ENCODE measurements at regions not wholly inside any gene's neighbourhood (a gene's known extent, or its start where the extent isn't known, plus 50 kb on each side); places are given as distances from the start of the nearest gene placed in this dataset.
"Not testable (repeated sequence)": the region's sequence is repeated elsewhere in the genome, so short reads cannot be mapped to it uniquely, and the experiment has no call there.

DNA sequence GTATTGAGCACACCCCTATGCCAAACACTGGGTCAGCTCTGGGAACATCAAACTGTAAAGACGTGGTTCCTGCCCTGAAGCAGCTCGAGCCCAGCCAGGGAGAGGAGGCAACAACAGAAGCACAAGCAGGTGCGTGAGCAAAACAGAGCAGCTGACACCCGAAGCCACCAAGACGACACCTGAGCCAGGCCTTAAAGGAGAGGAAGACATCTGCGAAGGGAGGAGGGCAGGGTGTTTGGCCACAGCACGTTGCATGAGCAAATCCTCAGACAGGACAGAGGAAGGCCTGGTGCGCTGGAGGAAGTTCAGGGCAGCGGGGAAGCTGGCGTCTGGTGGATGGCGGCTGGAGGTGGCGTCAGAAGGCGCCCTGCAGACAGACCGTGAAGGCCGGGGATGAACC is 172.0 kb downstream of the KLRB1 start:
- not testable (repeated sequence) for DNase-seq (ENCODE audit: low spot score); H3K4me1 Mint-ChIP-seq (ENCODE audit: low read depth); H3K27me3 Mint-ChIP-seq (ENCODE audit: low read depth); H3K36me3 Mint-ChIP-seq (ENCODE audit: low read depth); H3K9me3 Mint-ChIP-seq; H3K4me3 Mint-ChIP-seq; H3K27ac Mint-ChIP-seq

DNA sequence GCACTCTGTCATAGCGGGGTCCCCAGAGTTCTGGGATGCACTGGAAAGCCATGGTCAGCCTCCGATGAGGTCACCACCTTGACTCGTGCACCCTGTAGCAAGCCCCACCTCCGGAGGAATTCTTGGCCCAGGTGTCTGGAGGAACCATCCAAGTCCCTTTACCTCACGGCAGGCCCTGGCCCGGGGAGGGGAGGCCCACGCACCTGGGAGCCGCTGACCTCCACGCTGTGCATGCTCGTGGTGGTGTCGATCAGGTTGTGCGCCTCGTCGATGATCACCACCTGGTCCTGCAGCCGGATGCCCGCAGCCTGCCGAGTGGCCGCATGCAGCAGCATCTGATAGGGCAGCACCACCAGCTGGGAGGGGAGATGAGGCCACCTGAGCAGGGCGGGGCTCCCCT is 177.3 kb downstream of the KLRB1 start:
- H3K4me3 Mint-ChIP-seq; DNase-seq (ENCODE audit: low spot score); H3K27ac Mint-ChIP-seq; H3K9me3 Mint-ChIP-seq; H3K27me3 Mint-ChIP-seq (ENCODE audit: low read depth); H3K4me1 Mint-ChIP-seq (ENCODE audit: low read depth): not testable (repeated sequence)
- H3K36me3 Mint-ChIP-seq (ENCODE audit: low read depth) = peaks cover 12% of the 10 kb centered on the region

DNA sequence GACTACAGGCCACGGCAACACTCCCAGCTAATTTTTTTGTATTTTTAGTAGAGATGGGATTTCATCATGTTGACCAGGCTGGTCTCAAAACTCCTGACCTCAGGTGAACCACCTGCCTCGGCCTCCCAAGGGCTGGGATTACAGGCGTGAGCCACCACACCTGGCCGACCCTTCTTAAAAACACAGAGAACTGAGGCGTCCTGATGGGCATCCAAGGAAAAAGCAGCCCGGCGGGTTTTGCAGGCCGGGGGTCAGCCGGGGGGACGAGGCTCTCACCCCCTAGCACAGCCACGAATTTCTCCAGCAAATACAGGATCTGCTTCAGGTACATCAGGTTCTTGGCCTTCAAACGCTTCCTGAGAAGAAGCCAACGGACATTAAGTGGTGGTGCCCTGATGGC is 178.9 kb downstream of the KLRB1 start:
- not testable (repeated sequence) for H3K9me3 Mint-ChIP-seq; DNase-seq (ENCODE audit: low spot score); H3K4me1 Mint-ChIP-seq (ENCODE audit: low read depth); H3K27ac Mint-ChIP-seq; H3K27me3 Mint-ChIP-seq (ENCODE audit: low read depth); H3K4me3 Mint-ChIP-seq
- peaks cover 12% of the 10 kb centered on the region for H3K36me3 Mint-ChIP-seq (ENCODE audit: low read depth)

GRCh38 chr12:9425429-9425828 is 182.3 kb downstream of the KLRB1 start:
- H3K4me3 Mint-ChIP-seq; H3K27me3 Mint-ChIP-seq (ENCODE audit: low read depth); DNase-seq (ENCODE audit: low spot score); H3K9me3 Mint-ChIP-seq; H3K27ac Mint-ChIP-seq; H3K4me1 Mint-ChIP-seq (ENCODE audit: low read depth): not testable (repeated sequence)
- H3K36me3 Mint-ChIP-seq (ENCODE audit: low read depth) = peaks cover 12% of the 10 kb centered on the region

GRCh38 chr12:9424175-9424740 is 183.5 kb downstream of the KLRB1 start:
- not testable (repeated sequence) for H3K9me3 Mint-ChIP-seq; DNase-seq (ENCODE audit: low spot score); H3K27me3 Mint-ChIP-seq (ENCODE audit: low read depth); H3K4me1 Mint-ChIP-seq (ENCODE audit: low read depth); H3K4me3 Mint-ChIP-seq; H3K27ac Mint-ChIP-seq
- peaks cover 13% of the 10 kb centered on the region for H3K36me3 Mint-ChIP-seq (ENCODE audit: low read depth)

- not testable (repeated sequence) for DNase-seq (ENCODE audit: low spot score); H3K4me3 Mint-ChIP-seq; H3K27ac Mint-ChIP-seq; H3K4me1 Mint-ChIP-seq (ENCODE audit: low read depth); H3K27me3 Mint-ChIP-seq (ENCODE audit: low read depth); H3K9me3 Mint-ChIP-seq
- peaks cover 12% of the 10 kb centered on the region for H3K36me3 Mint-ChIP-seq (ENCODE audit: low read depth)
Observed at GRCh38 chr12:9422689-9423088, 185.0 kb downstream of the KLRB1 start.

GRCh38 chr12:9421520-9422086 is 186.1 kb downstream of the KLRB1 start:
- not testable (repeated sequence) for H3K27me3 Mint-ChIP-seq (ENCODE audit: low read depth); H3K4me1 Mint-ChIP-seq (ENCODE audit: low read depth); H3K27ac Mint-ChIP-seq; H3K9me3 Mint-ChIP-seq; DNase-seq (ENCODE audit: low spot score); H3K36me3 Mint-ChIP-seq (ENCODE audit: low read depth); H3K4me3 Mint-ChIP-seq

DNA sequence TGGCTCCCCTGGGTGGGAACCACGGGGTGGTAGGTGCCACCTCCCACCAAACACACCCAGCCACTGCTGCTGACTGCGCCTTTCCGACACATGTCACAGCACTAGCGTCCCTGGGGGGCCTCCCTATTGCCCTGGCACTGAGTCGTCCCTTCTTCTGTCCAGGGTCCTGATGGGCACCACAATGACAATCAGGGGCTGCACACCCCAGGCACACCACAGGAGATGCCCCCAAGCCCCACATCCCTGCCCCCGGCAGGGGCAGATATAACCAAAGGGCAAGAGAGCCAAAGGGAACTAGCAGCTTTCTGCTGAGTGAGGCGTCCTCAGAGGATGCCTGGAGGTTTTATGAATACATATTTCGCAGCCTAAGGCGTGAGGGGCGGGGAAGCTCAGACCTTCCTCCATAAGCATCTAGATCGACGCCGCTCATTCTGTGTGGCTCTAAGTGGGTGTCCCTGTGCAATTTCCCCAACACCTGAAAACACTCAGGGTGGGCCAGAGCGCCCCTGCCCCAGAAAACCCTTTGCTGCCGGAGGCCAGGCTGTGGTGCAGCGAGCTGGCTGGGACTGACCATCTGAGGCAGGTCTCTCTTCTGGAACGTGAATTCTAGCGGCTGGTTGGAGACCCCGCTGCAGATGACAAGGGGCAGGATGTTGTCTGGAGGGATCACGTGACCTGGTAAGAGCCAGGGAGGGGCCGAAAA is 186.7 kb downstream of the KLRB1 start:
- not testable (repeated sequence) for DNase-seq (ENCODE audit: low spot score); H3K4me3 Mint-ChIP-seq; H3K27ac Mint-ChIP-seq; H3K36me3 Mint-ChIP-seq (ENCODE audit: low read depth); H3K9me3 Mint-ChIP-seq; H3K27me3 Mint-ChIP-seq (ENCODE audit: low read depth); H3K4me1 Mint-ChIP-seq (ENCODE audit: low read depth)

DNA sequence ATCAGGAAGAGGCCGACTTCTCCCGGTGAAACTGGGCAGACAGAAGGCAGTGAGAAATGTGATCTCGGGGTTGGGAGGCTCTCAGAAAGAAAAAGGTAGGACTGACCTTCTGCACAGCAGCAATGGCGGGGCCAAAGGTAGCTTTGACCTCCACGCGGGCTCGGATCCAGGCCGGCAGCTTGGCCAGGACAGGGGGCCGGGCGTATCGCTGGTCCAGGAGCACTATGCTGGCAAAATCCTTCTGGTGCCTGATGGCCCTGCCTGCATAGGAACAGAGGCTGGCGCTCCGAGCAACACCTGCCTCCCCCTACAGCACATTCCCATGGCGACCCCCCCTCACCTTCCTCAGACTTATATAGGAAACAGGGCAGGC is 189.1 kb downstream of the KLRB1 start:
- H3K27me3 Mint-ChIP-seq (ENCODE audit: low read depth); DNase-seq (ENCODE audit: low spot score); H3K4me3 Mint-ChIP-seq; H3K36me3 Mint-ChIP-seq (ENCODE audit: low read depth); H3K4me1 Mint-ChIP-seq (ENCODE audit: low read depth); H3K9me3 Mint-ChIP-seq; H3K27ac Mint-ChIP-seq: not testable (repeated sequence)

- not testable (repeated sequence) for H3K36me3 Mint-ChIP-seq (ENCODE audit: low read depth); H3K27ac Mint-ChIP-seq; H3K9me3 Mint-ChIP-seq; DNase-seq (ENCODE audit: low spot score); H3K4me1 Mint-ChIP-seq (ENCODE audit: low read depth); H3K27me3 Mint-ChIP-seq (ENCODE audit: low read depth); H3K4me3 Mint-ChIP-seq
Observed at GRCh38 chr12:9417947-9418668, 189.6 kb downstream of the KLRB1 start.

GRCh38 chr12:9417341-9417740 is 190.4 kb downstream of the KLRB1 start:
- H3K9me3 Mint-ChIP-seq; H3K36me3 Mint-ChIP-seq (ENCODE audit: low read depth); H3K4me1 Mint-ChIP-seq (ENCODE audit: low read depth); H3K27me3 Mint-ChIP-seq (ENCODE audit: low read depth); H3K4me3 Mint-ChIP-seq; DNase-seq (ENCODE audit: low spot score); H3K27ac Mint-ChIP-seq: not testable (repeated sequence)

DNA sequence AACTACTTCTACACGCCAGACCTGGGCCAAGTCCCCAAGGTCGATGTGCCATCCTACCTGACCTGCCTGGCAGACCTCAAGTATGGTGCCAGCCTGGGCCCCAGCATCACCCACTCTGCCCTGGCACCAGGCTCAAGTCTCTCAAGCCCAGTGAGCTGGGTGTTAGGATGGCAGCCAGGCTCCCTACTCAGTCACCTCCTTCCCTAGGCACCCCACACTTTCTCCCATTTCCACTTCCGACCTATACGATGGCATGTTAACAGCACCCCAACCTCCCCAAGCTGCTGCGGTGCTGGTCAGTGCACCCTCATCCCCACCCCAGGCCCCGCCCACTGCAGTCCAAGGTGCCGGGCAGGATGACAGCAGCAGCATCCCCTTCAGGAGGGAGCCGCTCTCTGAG is 191.4 kb downstream of the KLRB1 start:
- H3K4me3 Mint-ChIP-seq; H3K9me3 Mint-ChIP-seq; H3K27ac Mint-ChIP-seq; H3K36me3 Mint-ChIP-seq (ENCODE audit: low read depth); DNase-seq (ENCODE audit: low spot score); H3K4me1 Mint-ChIP-seq (ENCODE audit: low read depth); H3K27me3 Mint-ChIP-seq (ENCODE audit: low read depth): not testable (repeated sequence)

DNA sequence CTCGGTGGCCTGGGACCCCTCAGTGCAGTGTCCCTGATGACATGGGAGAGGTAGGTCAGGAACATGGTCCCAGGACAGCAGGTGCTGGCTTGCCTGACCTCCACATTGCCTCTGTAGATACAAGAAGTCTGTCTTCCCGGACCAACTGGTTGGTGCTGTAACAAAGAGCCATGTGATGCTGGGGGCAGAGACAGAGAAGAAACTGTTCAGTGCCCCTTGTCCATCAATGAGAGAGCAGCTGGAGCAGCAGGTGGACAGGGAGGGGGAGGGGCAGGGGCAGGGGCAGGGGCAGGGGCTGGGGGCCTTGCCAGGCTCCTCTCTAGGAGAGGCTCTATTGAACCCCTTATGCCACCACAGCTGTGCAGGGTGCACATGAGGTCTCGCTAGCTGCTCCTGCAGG is 191.8 kb downstream of the KLRB1 start:
- not testable (repeated sequence) for H3K27me3 Mint-ChIP-seq (ENCODE audit: low read depth); H3K9me3 Mint-ChIP-seq; H3K4me3 Mint-ChIP-seq; H3K4me1 Mint-ChIP-seq (ENCODE audit: low read depth); DNase-seq (ENCODE audit: low spot score); H3K36me3 Mint-ChIP-seq (ENCODE audit: low read depth); H3K27ac Mint-ChIP-seq

DNA sequence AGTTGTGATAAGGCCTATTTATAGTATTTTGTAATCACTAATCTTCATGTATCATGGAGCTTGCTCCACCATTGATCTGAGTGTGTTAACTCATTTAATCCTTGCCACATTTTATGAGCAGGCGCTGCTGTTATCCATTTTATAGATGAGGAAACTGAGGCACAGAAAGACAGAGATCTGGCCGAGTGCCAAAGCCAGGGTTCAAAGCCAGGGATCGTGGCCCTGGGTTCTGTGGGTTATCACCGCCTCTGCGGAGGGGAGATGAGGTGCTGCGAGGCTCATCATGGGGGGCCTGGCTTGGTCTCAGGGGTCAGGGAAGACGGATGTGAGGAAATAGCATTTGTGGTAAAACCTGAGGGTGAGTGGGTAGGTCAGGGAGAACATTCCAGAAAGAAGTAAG is 193.9 kb downstream of the KLRB1 start:
- H3K36me3 Mint-ChIP-seq (ENCODE audit: low read depth); H3K27ac Mint-ChIP-seq; H3K4me1 Mint-ChIP-seq (ENCODE audit: low read depth); DNase-seq (ENCODE audit: low spot score); H3K9me3 Mint-ChIP-seq; H3K4me3 Mint-ChIP-seq; H3K27me3 Mint-ChIP-seq (ENCODE audit: low read depth): not testable (repeated sequence)

Data from T-helper 2 cell treated with Interferon-gamma antibody and Interleukin-4, amounts not matched to agents 5 μg/mL and 100 μg/mL, for 36 hours (primary cell).